GM23248 (cell line): ENCODE measurements at regions not wholly inside any gene's neighbourhood (a gene's known extent, or its start where the extent isn't known, plus 50 kb on each side); places are given as distances from the start of the nearest gene placed in this dataset.
A peak's percentile ranks its signal among the peaks of the same experiment; 100 is the strongest.

Source experiments
- DNase-seq: peaks from one replicate; pipeline ENCODE4 v3.0.0-alpha.2; 2015
- H2AFZ ChIP-seq: fragments of 200-600 bp; sonication (generic); 2 replicates; pipeline ENCODE4 v1.6.1; 2016; ENCODE audit warnings: antibody characterized with exemption
- H3F3A ChIP-seq: fragments of 200-600 bp; sonication (generic); 2 replicates; pipeline ENCODE4 v1.6.1; 2016; ENCODE audit warnings: mild to moderate bottlenecking, antibody characterized with exemption, mixed run types; ENCODE audit not compliant: insufficient read depth
- H3K27ac ChIP-seq: fragments of 200-600 bp; sonication (generic); 2 replicates; pipeline ENCODE4 v1.5.1; 2016; ENCODE audit warnings: mild to moderate bottlenecking
- H3K27me3 ChIP-seq: fragments of 200-600 bp; sonication (generic); replicated peaks from 2 replicates; pipeline ENCODE4 v1.6.1; 2016; ENCODE audit warnings: mild to moderate bottlenecking; ENCODE audit not compliant: insufficient read depth
- H3K36me3 ChIP-seq: fragments of 200-600 bp; sonication (generic); 2 replicates; pipeline ENCODE4 v1.6.1; 2016; ENCODE audit warnings: low read depth, mild to moderate bottlenecking
- H3K4me1 ChIP-seq: fragments of 200-600 bp; sonication (generic); 2 replicates; pipeline ENCODE4 v1.6.1; 2016; ENCODE audit warnings: mild to moderate bottlenecking; ENCODE audit not compliant: insufficient read depth
- H3K4me2 ChIP-seq: fragments of 200-600 bp; sonication (generic); one replicate; pipeline ENCODE4 v1.6.1; 2016; ENCODE audit warnings: mild to moderate bottlenecking; ENCODE audit not compliant: unreplicated experiment
- H3K4me3 ChIP-seq: fragments of 200-600 bp; sonication (generic); 2 replicates; pipeline ENCODE4 v1.5.1; 2016; ENCODE audit warnings: mild to moderate bottlenecking
- H3K79me2 ChIP-seq: fragments of 200-600 bp; sonication (generic); 2 replicates; pipeline ENCODE4 v1.6.1; 2016; ENCODE audit warnings: mild to moderate bottlenecking; ENCODE audit not compliant: insufficient read depth
- H3K9ac ChIP-seq: fragments of 200-600 bp; sonication (generic); 2 replicates; pipeline ENCODE4 v1.6.1; 2016; ENCODE audit warnings: mild to moderate bottlenecking
- H3K9me2 ChIP-seq: fragments of 200-600 bp; sonication (generic); 2 replicates; pipeline ENCODE4 v1.6.1; 2016; ENCODE audit warnings: mixed run types, mild to moderate bottlenecking, moderate library complexity; ENCODE audit not compliant: insufficient read depth
- H3K9me3 ChIP-seq: fragments of 200-600 bp; sonication (generic); one replicate; pipeline ENCODE4 v1.6.1; 2017; ENCODE audit warnings: low read depth
- H4K20me1 ChIP-seq: fragments of 200-600 bp; sonication (generic); 2 replicates; pipeline ENCODE4 v1.6.0; 2016; ENCODE audit not compliant: insufficient read depth
- EZH2 ChIP-seq: fragments of 200-600 bp; sonication (generic); IDR thresholded peaks from 2 replicates; pipeline ENCODE4 v1.6.1; 2018; ENCODE audit warnings: antibody characterized with exemption, mild to moderate bottlenecking; ENCODE audit not compliant: insufficient read depth, poor library complexity, severe bottlenecking
- EZH2phosphoT487 ChIP-seq: fragments of 200-600 bp; sonication (generic); IDR thresholded peaks from 2 replicates; pipeline ENCODE4 v1.6.1; 2018; ENCODE audit warnings: antibody characterized with exemption, moderate library complexity, mild to moderate bottlenecking, low read depth; ENCODE audit not compliant: insufficient read depth
- WGBS, 2 experiments: methylation state at CpG; one replicate each; pipeline ENCODE4 v1.1.6; 2015 to 2017; ENCODE audit warnings: low lambda C conversion rate in 2 of 2, low coverage in 1 of 2; ENCODE audit errors: missing lambda C conversion rate in 2 of 2; 5-methylcytosine and 5-hydroxymethylcytosine counted together
- in situ Hi-C: fragments of 300-500 bp; cut with MboI; formaldehyde crosslinking; loops from 2 replicates; pipeline ENCODE4 v1.15.0; 2020

DNA sequence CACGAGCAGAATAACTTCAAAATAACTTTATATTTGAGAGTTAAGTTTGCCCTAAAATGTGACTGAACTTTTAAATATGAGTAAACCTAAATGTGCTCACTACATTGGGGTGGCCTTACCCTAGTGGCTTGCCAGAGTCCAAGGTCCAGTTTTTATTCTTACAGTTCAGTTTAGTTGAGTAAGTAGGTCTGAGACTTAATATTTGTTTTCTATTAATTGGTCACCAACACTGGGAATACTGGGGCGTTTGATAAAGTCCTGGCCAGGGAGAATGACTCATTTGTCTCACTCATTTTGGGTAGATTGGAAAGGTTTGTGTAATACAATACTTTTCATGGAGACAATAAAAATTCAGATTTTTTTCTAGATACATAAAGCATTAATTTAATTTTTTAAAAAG is 127.8 kb upstream of the SPATA13 start:
- TF ChIP-seq EZH2phosphoT487 (no peak), EZH2 (no peak)
- H2AFZ ChIP-seq: no peak overlapping the region
- H3K4me3 ChIP-seq: peak overlapping the region; percentile 49
- no peaks in the 10 kb centered on the region for H4K20me1 ChIP-seq
- peak; percentile 78 for DNase-seq
- H3K79me2 ChIP-seq: no peaks in the 10 kb centered on the region
- H3K9me2 ChIP-seq: no peaks in the 10 kb centered on the region
- no peaks in the 10 kb centered on the region for H3K27me3 ChIP-seq
- peak overlapping the region; percentile 76 for H3K4me2 ChIP-seq
- H3K9ac ChIP-seq: peak overlapping the region; percentile 58
- in situ Hi-C loops: no loop called here
- no peaks in the 10 kb centered on the region for H3K9me3 ChIP-seq
- peaks cover 43% of the 10 kb centered on the region for H3K4me1 ChIP-seq
- peak overlapping the region; percentile 91 for H3K27ac ChIP-seq
- H3F3A ChIP-seq: peaks cover 33% of the 10 kb centered on the region
- WGBS, 2 experiments: 0 to 1% methylated on average over 2 of the region's 2 CpGs
- no peaks in the 10 kb centered on the region for H3K36me3 ChIP-seq

GRCh38 chr13:24033527-24034302 is 126.8 kb upstream of the SPATA13 start:
- no peaks in the 10 kb centered on the region for H3K9me2 ChIP-seq
- peak overlapping the region; percentile 91 for H3K27ac ChIP-seq
- in situ Hi-C loops: no loop called here
- H3K4me1 ChIP-seq: peaks cover 50% of the 10 kb centered on the region
- peak overlapping the region; percentile 58 for H3K9ac ChIP-seq
- TF ChIP-seq EZH2 (no peak), EZH2phosphoT487 (no peak)
- no peaks in the 10 kb centered on the region for H3K36me3 ChIP-seq
- no peaks in the 10 kb centered on the region for H3K79me2 ChIP-seq
- H3K9me3 ChIP-seq: no peaks in the 10 kb centered on the region
- H3F3A ChIP-seq: peaks cover 39% of the 10 kb centered on the region
- H3K4me2 ChIP-seq: peak overlapping the region; percentile 76
- peak overlapping the region; percentile 11 for H3K4me3 ChIP-seq
- WGBS, 2 experiments: 52 to 54% methylated on average over 11 of the region's 11 CpGs
- H2AFZ ChIP-seq: no peak overlapping the region
- H4K20me1 ChIP-seq: no peaks in the 10 kb centered on the region
- DNase-seq: peak; percentile 78
- H3K27me3 ChIP-seq: no peaks in the 10 kb centered on the region

GRCh38 chr13:24035411-24035810 is 125.1 kb upstream of the SPATA13 start:
- H3K79me2 ChIP-seq: no peaks in the 10 kb centered on the region
- H3K27ac ChIP-seq: no peak overlapping the region
- no peak overlapping the region for H3K9ac ChIP-seq
- H4K20me1 ChIP-seq: no peaks in the 10 kb centered on the region
- H3K4me3 ChIP-seq: no peak overlapping the region
- H3K4me2 ChIP-seq: no peak overlapping the region
- TF ChIP-seq EZH2phosphoT487 (no peak), EZH2 (no peak)
- H3K27me3 ChIP-seq: no peaks in the 10 kb centered on the region
- peaks cover 57% of the 10 kb centered on the region for H3K4me1 ChIP-seq
- WGBS, 2 experiments: 74 to 77% methylated on average over 5 of the region's 5 CpGs
- peaks cover 49% of the 10 kb centered on the region for H3F3A ChIP-seq
- H3K9me3 ChIP-seq: no peaks in the 10 kb centered on the region
- peak; percentile 32 for DNase-seq
- H3K9me2 ChIP-seq: no peaks in the 10 kb centered on the region
- in situ Hi-C loops: no loop called here
- no peaks in the 10 kb centered on the region for H3K36me3 ChIP-seq
- H2AFZ ChIP-seq: no peak overlapping the region

DNA sequence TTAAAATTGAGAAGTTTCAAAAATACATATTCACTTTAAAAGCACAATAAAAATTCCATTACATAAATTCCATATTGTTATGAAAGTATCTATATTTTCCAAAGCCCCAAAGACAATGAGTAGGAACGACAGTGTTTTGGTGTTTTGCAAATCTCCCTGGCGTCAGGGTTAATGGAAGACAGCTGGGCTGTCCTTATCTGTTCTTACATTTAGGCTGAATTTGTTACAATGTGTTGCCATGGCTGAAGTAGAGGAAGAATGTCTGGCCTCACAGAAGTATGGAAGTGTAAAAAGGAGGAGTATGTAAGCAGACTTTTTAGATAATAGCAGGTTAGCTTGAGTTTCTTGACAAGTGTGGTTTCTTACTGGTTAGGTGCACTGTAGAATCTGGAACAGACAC is 124.4 kb upstream of the SPATA13 start:
- Histone ChIP-seq H3K79me2 (no peaks in the 10 kb centered on the region), H3K4me2 (no peak overlapping the region), H4K20me1 (no peaks in the 10 kb centered on the region), H3K27ac (no peak overlapping the region), H3K9ac (peak overlapping the region; percentile 0; the same call in 1 of the 2 replicates), H3K9me3 (no peaks in the 10 kb centered on the region), H3K36me3 (no peaks in the 10 kb centered on the region), H3K4me3 (no peak overlapping the region), H3F3A (peaks cover 49% of the 10 kb centered on the region), H3K27me3 (no peaks in the 10 kb centered on the region), H2AFZ (no peak overlapping the region), H3K9me2 (no peaks in the 10 kb centered on the region), H3K4me1 (peaks cover 56% of the 10 kb centered on the region)
- in situ Hi-C loops: no loop called here
- 31 to 37% methylated on average over 2 of the region's 2 CpGs for WGBS, 2 experiments
- DNase-seq: peak; percentile 49
- TF ChIP-seq EZH2 (no peak), EZH2phosphoT487 (no peak)
